ENCODE measurements at regions not wholly inside any gene's neighbourhood (a gene's known extent, or its start where the extent isn't known, plus 50 kb on each side); places are given as distances from the start of the nearest gene placed in this dataset.

DNA sequence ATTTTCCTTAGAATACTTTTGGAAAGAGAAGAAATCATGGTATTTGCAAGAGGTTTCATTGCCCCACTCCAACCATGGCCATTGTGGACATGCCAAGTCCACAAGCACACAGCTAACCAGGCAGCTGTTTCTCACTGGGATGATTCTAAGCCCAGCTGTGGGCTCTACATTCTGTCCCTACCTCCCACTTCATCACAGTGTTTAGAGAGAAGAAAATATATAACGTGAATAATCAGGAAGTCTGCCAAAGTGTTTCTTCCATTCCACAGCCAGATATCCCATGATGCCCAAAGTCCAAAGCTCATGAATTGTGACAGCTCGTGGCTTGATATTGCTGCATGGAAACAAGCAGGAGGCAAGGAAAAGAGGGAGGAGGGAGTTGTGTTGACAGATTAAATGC, 433.7 kb upstream of the GYPC start:
- no TSS peak for BruUV-seq (replicated peaks)
- H3K27ac ChIP-seq (ENCODE audit: extremely low read length, insufficient read depth, low read length) = no peak overlapping the region
- H3K4me3 ChIP-seq (replicated peaks in 1 of 3; ENCODE audit: insufficient read depth in 1 of 3, low read depth in 2 of 3, low read length in 3 of 3) = no peak overlapping the region
- FAIRE-seq (no peak), DNase-seq (ENCODE audit: low spot score) (no peak), ATAC-seq (no peak)
- no peaks in the 10 kb centered on the region for H3K4me1 ChIP-seq (ENCODE audit: insufficient read depth, low read length)
- in situ Hi-C loops (cut with HindIII; ENCODE audit: extremely low pct_ligation_motif_present, low pct_unique_long_range_greater_than_20kb) (no loop called here), intact Hi-C loops (cut with micrococcal nuclease; ENCODE audit: unreplicated experiment) (no loop called here)
- no peak overlapping the region for H3K9ac ChIP-seq (ENCODE audit: insufficient read depth, low read depth, low read length)
- H3K4me2 ChIP-seq (ENCODE audit: low read depth, low read length) = no peak overlapping the region
- no peaks in the 10 kb centered on the region for H3K36me3 ChIP-seq (replicated peaks in 1 of 2; ENCODE audit: control insufficient read depth in 1 of 2, insufficient read depth in 2 of 2, low read length in 2 of 2)
- CTCF ChIA-PET (ENCODE audit: low intra/inter-chr PET ratio, low total read pairs) = no interaction called here
- no peak overlapping the region for H2AFZ ChIP-seq (ENCODE audit: low read length)
- no peaks in the 10 kb centered on the region for H3K79me2 ChIP-seq (ENCODE audit: insufficient read depth, low read length)
- no peaks in the 10 kb centered on the region for H3K27me3 ChIP-seq (ENCODE audit: control insufficient read depth in 1 of 2, insufficient read depth in 2 of 2, low read length in 2 of 2)
- POLR2A ChIA-PET = no interaction called here
- H4K20me1 ChIP-seq (ENCODE audit: insufficient read depth, low read length) = no peaks in the 10 kb centered on the region
- 3% methylated on average over 2 of the region's 2 CpGs for WGBS (ENCODE audit: low lambda C conversion rate)
- H3K9me3 ChIP-seq (ENCODE audit: low read length) = no peaks in the 10 kb centered on the region
- no peak for TF ChIP-seq SMARCE1 (IDR thresholded peaks at IDR 0.05; ENCODE audit: borderline replicate concordance)
- no peak for TF ChIP-seq STAT5B (CRISPR knock-in tag; IDR thresholded peaks at IDR 0.05)
- no peak for TF ChIP-seq ZNF768 (CRISPR knock-in tag; IDR thresholded peaks at IDR 0.05)
- TF ChIP-seq BHLHE40 (IDR thresholded peaks at IDR 0.05; ENCODE audit: low read length) = no peak
- TF ChIP-seq JARID2 (CRISPR knock-in tag; IDR thresholded peaks at IDR 0.05; ENCODE audit: insufficient replicate concordance) = no peak
- no peak for TF ChIP-seq PRMT3 (CRISPR knock-in tag; IDR thresholded peaks at IDR 0.05; ENCODE audit: borderline replicate concordance, low read depth)
- no peak for TF ChIP-seq CEBPB (IDR thresholded peaks at IDR 0.05; ENCODE audit: borderline replicate concordance, low read depth, low read length)

DNA sequence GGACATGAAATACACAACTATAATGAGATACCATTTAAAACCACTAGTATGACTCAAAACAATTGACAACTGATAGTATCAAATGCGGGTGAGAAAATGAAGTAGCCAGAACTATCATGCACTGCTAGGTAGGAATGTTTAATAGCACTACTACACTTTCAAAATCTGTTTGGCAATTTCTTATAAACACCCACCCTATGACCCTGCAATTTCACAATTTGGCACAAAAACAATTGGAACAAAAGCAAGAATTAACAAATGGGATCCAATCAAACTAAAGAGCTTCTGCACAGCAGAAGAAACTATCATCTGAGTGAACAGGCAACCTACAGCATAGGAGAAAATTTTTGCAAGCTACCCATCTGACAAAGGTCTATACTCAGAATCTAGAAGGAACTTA, 431.2 kb upstream of the GYPC start:
- Histone ChIP-seq H3K9me3 (ENCODE audit: low read length) (no peaks in the 10 kb centered on the region), H3K27me3 (ENCODE audit: control insufficient read depth in 1 of 2, insufficient read depth in 2 of 2, low read length in 2 of 2) (no peaks in the 10 kb centered on the region), H3K79me2 (ENCODE audit: insufficient read depth, low read length) (no peaks in the 10 kb centered on the region), H3K4me2 (ENCODE audit: low read depth, low read length) (no peak overlapping the region), H3K4me3 (replicated peaks in 1 of 3; ENCODE audit: insufficient read depth in 1 of 3, low read depth in 2 of 3, low read length in 3 of 3) (no peak overlapping the region), H3K9ac (ENCODE audit: insufficient read depth, low read depth, low read length) (no peak overlapping the region), H3K4me1 (ENCODE audit: insufficient read depth, low read length) (no peaks in the 10 kb centered on the region), H4K20me1 (ENCODE audit: insufficient read depth, low read length) (no peaks in the 10 kb centered on the region), H3K36me3 (replicated peaks in 1 of 2; ENCODE audit: control insufficient read depth in 1 of 2, insufficient read depth in 2 of 2, low read length in 2 of 2) (no peaks in the 10 kb centered on the region), H2AFZ (ENCODE audit: low read length) (no peak overlapping the region), H3K27ac (ENCODE audit: extremely low read length, insufficient read depth, low read length) (no peak overlapping the region)
- WGBS (ENCODE audit: low lambda C conversion rate) = 21% methylated on average over 1 of the region's 1 CpG
- ChIA-PET POLR2A (no interaction called here), CTCF (ENCODE audit: low intra/inter-chr PET ratio, low total read pairs) (no interaction called here)
- ATAC-seq = no peak
- in situ Hi-C loops (cut with HindIII; ENCODE audit: extremely low pct_ligation_motif_present, low pct_unique_long_range_greater_than_20kb) (loop anchor here (25.0 kb wide), 1 partner anchor 413 kb away; no protein-coding TSS in a partner anchor), intact Hi-C loops (cut with micrococcal nuclease; ENCODE audit: unreplicated experiment) (loop anchor here (5.0 kb wide), 1 partner anchor 748 kb away; no protein-coding TSS in a partner anchor)
- no TSS peak for BruUV-seq (replicated peaks)
- no peak for DNase-seq (ENCODE audit: low spot score)
- no peak for FAIRE-seq
- TF ChIP-seq, protein P1, sequence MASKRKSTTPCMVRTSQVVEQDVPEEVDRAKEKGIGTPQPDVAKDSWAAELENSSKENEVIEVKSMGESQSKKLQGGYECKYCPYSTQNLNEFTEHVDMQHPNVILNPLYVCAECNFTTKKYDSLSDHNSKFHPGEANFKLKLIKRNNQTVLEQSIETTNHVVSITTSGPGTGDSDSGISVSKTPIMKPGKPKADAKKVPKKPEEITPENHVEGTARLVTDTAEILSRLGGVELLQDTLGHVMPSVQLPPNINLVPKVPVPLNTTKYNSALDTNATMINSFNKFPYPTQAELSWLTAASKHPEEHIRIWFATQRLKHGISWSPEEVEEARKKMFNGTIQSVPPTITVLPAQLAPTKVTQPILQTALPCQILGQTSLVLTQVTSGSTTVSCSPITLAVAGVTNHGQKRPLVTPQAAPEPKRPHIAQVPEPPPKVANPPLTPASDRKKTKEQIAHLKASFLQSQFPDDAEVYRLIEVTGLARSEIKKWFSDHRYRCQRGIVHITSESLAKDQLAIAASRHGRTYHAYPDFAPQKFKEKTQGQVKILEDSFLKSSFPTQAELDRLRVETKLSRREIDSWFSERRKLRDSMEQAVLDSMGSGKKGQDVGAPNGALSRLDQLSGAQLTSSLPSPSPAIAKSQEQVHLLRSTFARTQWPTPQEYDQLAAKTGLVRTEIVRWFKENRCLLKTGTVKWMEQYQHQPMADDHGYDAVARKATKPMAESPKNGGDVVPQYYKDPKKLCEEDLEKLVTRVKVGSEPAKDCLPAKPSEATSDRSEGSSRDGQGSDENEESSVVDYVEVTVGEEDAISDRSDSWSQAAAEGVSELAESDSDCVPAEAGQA (IDR thresholded peaks at IDR 0.05; ENCODE audit: low read depth) = no peak
- TF ChIP-seq, protein P1 (CRISPR knock-in tag; IDR thresholded peaks at IDR 0.05; ENCODE audit: borderline replicate concordance) = no peak
- no peak for TF ChIP-seq ATF7 (IDR thresholded peaks at IDR 0.05)
- no peak for TF ChIP-seq ATF7 (CRISPR knock-in tag; IDR thresholded peaks at IDR 0.05)
- TF ChIP-seq SAFB2 (CRISPR knock-in tag; IDR thresholded peaks at IDR 0.05; ENCODE audit: borderline replicate concordance, low read depth) = no peak
- TF ChIP-seq SATB2 (CRISPR knock-in tag; IDR thresholded peaks at IDR 0.05) = no peak

Data from HepG2 (cell line).